ENCODE measurements at regions not wholly inside any gene's neighbourhood (a gene's known extent, or its start where the extent isn't known, plus 50 kb on each side); places are given as distances from the start of the nearest gene placed in this dataset.

DNA sequence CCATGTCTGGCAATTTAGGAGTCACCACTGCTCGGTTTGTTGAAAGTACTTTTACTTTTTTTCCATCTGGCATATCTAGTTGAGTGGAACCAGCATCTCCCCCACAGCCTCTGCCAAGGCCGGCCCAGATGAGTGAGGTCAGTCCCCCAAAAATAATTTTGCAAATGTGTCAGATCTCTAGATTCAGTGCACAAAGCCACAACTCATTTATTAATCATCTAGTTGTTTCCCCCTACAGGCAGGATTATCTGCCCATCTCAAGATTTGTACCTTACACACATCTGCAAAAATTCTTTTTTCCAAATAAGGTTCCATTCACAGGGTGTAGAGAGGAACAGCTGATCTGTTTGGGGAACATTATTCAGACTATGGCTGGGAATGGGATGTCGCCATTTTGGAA is 174.0 kb upstream of the MXRA5 start:
- peaks cover 4% of the 10 kb centered on the region; the same call in 1 of the 2 replicates for H3K23me2 ChIP-seq (ENCODE audit: low read depth, low read length)
- no peak overlapping the region for H3K18ac ChIP-seq (ENCODE audit: extremely low read depth, low read length)
- H3K4me1 ChIP-seq (replicated peaks in 1 of 4; ENCODE audit: control insufficient read depth in 3 of 4, insufficient read depth in 4 of 4, low read length in 3 of 4): no peaks in the 10 kb centered on the region
- ChIA-PET CTCF (ENCODE audit: partially characterized antibody) (no interaction called here), POLR2A (ENCODE audit: partially characterized antibody) (no interaction called here)
- H2BK20ac ChIP-seq (ENCODE audit: low read length): no peak overlapping the region
- H2BK12ac ChIP-seq (ENCODE audit: low read depth, low read length): no peak overlapping the region
- no peaks in the 10 kb centered on the region for H3K79me2 ChIP-seq (ENCODE audit: control insufficient read depth in 1 of 2, insufficient read depth in 2 of 2, low read length in 2 of 2)
- H2BK120ac ChIP-seq (replicated peaks; ENCODE audit: low read depth, low read length): no peak overlapping the region
- H3K56ac ChIP-seq (replicated peaks; ENCODE audit: insufficient read length, low read depth, low read length): no peak overlapping the region
- no peak overlapping the region for H3K4me3 ChIP-seq (ENCODE audit: extremely low read depth in 1 of 4, insufficient read depth in 2 of 4, low read depth in 3 of 4, low read length in 4 of 4)
- no peaks in the 10 kb centered on the region for H3K9me3 ChIP-seq (ENCODE audit: insufficient read depth in 2 of 2, low read depth in 1 of 2, low read length in 1 of 2)
- no peak overlapping the region for H3K4me2 ChIP-seq (ENCODE audit: insufficient read depth in 1 of 2, low read depth in 2 of 2, low read length in 2 of 2)
- 87% methylated on average over 3 of the region's 3 CpGs; no CpG with 5 or more reads in 1 of the 2 experiments for WGBS, 2 experiments (ENCODE audit: extremely low coverage in 1 of 2, insufficient coverage in 1 of 2, insufficient read length in 1 of 2, insufficient replicate concordance in 2 of 2, low coverage in 1 of 2, low lambda C conversion rate in 2 of 2, missing lambda C conversion rate in 1 of 2)
- no peak overlapping the region for H3K4ac ChIP-seq (replicated peaks; ENCODE audit: insufficient read length, low read depth, low read length)
- H2AFZ ChIP-seq (ENCODE audit: low read length): no peak overlapping the region
- no peak overlapping the region for H3K9ac ChIP-seq (replicated peaks in 1 of 4; ENCODE audit: extremely low read depth in 1 of 4, low read depth in 3 of 4, low read length in 3 of 4)
- FAIRE-seq (no peak), DNase-seq (ENCODE audit: low read depth in 1 of 2, low spot score in 2 of 2) (no peak)
- no peaks in the 10 kb centered on the region for H4K20me1 ChIP-seq (replicated peaks in 1 of 2; ENCODE audit: control insufficient read depth in 1 of 2, insufficient read depth in 2 of 2, low read length in 2 of 2)
- no peak overlapping the region for H2BK15ac ChIP-seq (ENCODE audit: low read length)
- H3K36me3 ChIP-seq (ENCODE audit: control insufficient read depth in 2 of 4, insufficient read depth in 4 of 4, low read length in 3 of 4): no peaks in the 10 kb centered on the region
- H4K5ac ChIP-seq (ENCODE audit: insufficient read length, low read depth, low read length): no peak overlapping the region
- H3K27ac ChIP-seq (ENCODE audit: low read depth, low read length): no peak overlapping the region
- H4K91ac ChIP-seq (replicated peaks; ENCODE audit: insufficient read length, low read length): no peak overlapping the region
- H4K8ac ChIP-seq (ENCODE audit: extremely low read depth, insufficient read depth, low read length): no peak overlapping the region
- no peak overlapping the region for H2AK5ac ChIP-seq (ENCODE audit: low read depth, low read length)
- no peak overlapping the region for H3K14ac ChIP-seq (ENCODE audit: insufficient read length)
- no peaks in the 10 kb centered on the region for H3K79me1 ChIP-seq (ENCODE audit: low read depth, low read length)
- H3K27me3 ChIP-seq (replicated peaks in 1 of 4; ENCODE audit: control insufficient read depth in 3 of 4, extremely low read depth in 1 of 4, insufficient read depth in 3 of 4, low read length in 3 of 4): no peaks in the 10 kb centered on the region
- H3K23ac ChIP-seq (ENCODE audit: insufficient read length): no peak overlapping the region
- no peak overlapping the region for H2BK5ac ChIP-seq (ENCODE audit: low read depth, low read length)
- no peak for TF ChIP-seq NRF1 (IDR thresholded peaks at IDR 0.05; ENCODE audit: low read depth, low read length)
- TF ChIP-seq CHD2 (IDR thresholded peaks at IDR 0.05; ENCODE audit: low read length): no peak
- TF ChIP-seq SIN3A (conservative IDR thresholded peaks at IDR 0.05 in 1 of 2, IDR thresholded peaks at IDR 0.05 in 1 of 2; ENCODE audit: low read depth in 1 of 2, low read length in 2 of 2): no peak
- TF ChIP-seq GABPA (IDR thresholded peaks at IDR 0.05; ENCODE audit: borderline replicate concordance, insufficient read depth, low read length): no peak
- TF ChIP-seq PHF8 (conservative IDR thresholded peaks at IDR 0.05; ENCODE audit: low read depth, low read length): no peak
- no peak for TF ChIP-seq FOSL1 (IDR thresholded peaks at IDR 0.05; ENCODE audit: insufficient read depth, low read depth, low read length)
- TF ChIP-seq BCL11A (IDR thresholded peaks at IDR 0.05; ENCODE audit: low read depth in 2 of 2, low read length in 2 of 2): no peak
- TF ChIP-seq TEAD4 (IDR thresholded peaks at IDR 0.05; ENCODE audit: low read depth, low read length): no peak
- TF ChIP-seq RXRA (IDR thresholded peaks at IDR 0.05; ENCODE audit: insufficient read depth, low read depth, low read length): no peak
- no peak for TF ChIP-seq TCF12 (IDR thresholded peaks at IDR 0.05; ENCODE audit: low read depth, low read length)
- no peak for TF ChIP-seq POLR2AphosphoS5 (IDR thresholded peaks at IDR 0.05; ENCODE audit: low read depth, low read length)
- no peak for TF ChIP-seq HDAC2 (IDR thresholded peaks at IDR 0.05; ENCODE audit: borderline replicate concordance in 1 of 2, low read depth in 2 of 2, low read length in 2 of 2)
- no peak for TF ChIP-seq YY1 (IDR thresholded peaks at IDR 0.05; ENCODE audit: low read depth, low read length)
- TF ChIP-seq JUND (IDR thresholded peaks at IDR 0.05; ENCODE audit: low read length): no peak
- TF ChIP-seq RNF2 (IDR thresholded peaks at IDR 0.05; ENCODE audit: borderline replicate concordance, low read depth, low read length, missing control alignments, poor library complexity, severe bottlenecking): no peak

All from H1 (cell line).